ENCODE measurements at regions not wholly inside any gene's neighbourhood (a gene's known extent, or its start where the extent isn't known, plus 50 kb on each side); places are given as distances from the start of the nearest gene placed in this dataset.

DNA sequence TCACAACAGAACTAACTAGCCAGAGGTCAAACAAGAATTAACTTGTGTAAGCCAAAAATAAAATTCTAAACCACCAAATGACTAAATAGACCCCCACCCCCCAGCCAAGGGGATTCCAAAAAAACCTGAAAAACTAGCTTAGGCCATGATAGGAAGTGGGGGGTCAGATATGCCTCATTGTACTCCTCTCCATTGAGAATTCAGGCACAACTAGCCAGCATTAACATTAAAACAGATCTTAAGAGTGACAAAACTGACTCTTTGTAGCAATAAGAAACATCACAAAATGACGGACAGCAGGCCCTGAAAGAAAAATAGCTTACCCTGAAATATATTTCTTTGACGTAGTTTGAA lies 103.0 kb upstream of the ETV3 start:
- no peak for TF ChIP-seq POLR2AphosphoS5 (IDR thresholded peaks at IDR 0.05; ENCODE audit: insufficient read depth, low read depth, low read length)
- no peak for TF ChIP-seq JUN (IDR thresholded peaks at IDR 0.05; ENCODE audit: borderline replicate concordance, insufficient read depth, insufficient read length, low read depth)

Data from endothelial cell of umbilical vein (primary cell).